Posterior cingulate gyrus (tissue), 11 donors: ENCODE measurements at regions not wholly inside any gene's neighbourhood (a gene's known extent, or its start where the extent isn't known, plus 50 kb on each side); places are given as distances from the start of the nearest gene placed in this dataset.
A peak's percentile ranks its signal among the peaks of the same experiment; 100 is the strongest.

Experiments used
- DNase-seq, 10 donors: peaks; one replicate each; pipeline versions ENCODE4 v3.0.0 to v3.0.0-alpha.2; 2020 to 2021; ENCODE audit warnings: mixed read lengths in 3 of 10
- intact Hi-C: fragments of 100-400 bp; cut with DNase I; formaldehyde crosslinking; loops from one replicate; pipeline ENCODE4 v1.15.1; 2023

DNA sequence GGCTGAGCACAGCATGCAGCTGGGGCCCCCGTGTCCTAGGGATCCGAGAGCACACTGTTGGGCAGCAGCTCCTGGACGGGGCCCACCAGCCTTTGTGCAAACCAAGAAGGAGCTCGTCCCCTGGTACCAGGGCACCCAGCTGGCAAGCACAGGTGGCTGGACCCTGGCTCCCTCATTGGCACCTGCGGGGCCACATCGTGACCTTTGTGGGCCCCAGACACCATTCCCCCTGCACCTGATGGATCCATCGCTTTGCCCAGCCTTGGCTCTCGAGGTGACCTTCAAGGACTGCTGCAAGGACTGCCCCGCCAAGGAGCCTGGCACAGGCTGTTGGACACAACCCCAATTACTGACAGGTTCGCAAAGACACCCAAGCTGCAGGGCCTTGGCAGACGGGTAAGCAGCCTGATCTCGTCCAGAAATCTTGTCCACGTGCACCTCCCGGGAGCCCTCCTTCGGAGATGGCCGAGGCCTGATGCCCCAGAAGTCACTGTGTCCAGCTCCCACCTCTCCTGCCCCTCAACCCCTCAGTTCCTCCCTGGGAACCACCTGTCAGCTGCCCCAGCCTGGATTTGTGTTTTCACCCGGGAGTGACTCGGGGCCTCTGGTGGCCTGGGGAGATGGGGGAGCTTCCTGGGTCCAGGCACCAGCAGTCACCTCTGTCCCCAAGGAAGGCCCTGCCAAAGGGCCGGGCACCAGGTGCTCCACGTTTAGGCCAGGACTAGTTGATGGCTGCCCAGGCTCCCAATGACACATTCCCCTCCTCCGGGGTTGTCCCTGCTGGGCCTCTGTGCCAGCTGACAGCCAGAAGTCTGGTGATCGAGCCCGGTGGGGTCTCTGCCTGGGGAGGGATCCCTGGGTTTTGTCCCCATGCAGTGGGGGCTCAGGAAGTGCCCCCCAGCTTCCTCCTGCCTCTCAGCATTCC, 137.1 kb upstream of the PPP1R26 start:
- DNase-seq, result peak in 5 of 10 donors; percentile 5 to 76 (median 61)
- intact Hi-C loops, result loop anchor here (5.0 kb wide), 1 partner anchor 645 kb away; no protein-coding TSS in a partner anchor

DNA sequence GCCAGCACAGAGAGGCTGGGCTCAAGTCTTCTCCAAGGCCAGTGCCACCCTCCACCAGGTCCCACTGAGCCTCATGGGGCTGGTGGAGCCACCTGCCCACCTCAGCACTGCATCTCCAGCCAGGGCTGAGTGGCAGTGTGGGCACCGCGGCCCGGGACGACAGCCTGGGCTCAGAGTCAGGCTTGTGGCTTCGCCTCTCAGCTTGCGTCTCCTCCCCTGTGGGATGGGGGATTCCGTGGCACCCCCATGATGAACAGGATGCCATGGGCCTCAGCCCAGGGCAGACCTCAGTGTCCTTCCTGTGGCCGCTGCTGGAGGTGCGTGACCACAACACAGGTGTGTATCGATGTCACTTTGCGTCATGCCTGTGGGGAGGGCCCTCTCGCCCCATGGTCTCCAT, 136.4 kb upstream of the PPP1R26 start:
- DNase-seq, result peak in 4 of 10 donors; percentile 16 to 71 (median 58)
- intact Hi-C loops, result loop anchor here (5.0 kb wide), 1 partner anchor 646 kb away; no protein-coding TSS in a partner anchor

DNA sequence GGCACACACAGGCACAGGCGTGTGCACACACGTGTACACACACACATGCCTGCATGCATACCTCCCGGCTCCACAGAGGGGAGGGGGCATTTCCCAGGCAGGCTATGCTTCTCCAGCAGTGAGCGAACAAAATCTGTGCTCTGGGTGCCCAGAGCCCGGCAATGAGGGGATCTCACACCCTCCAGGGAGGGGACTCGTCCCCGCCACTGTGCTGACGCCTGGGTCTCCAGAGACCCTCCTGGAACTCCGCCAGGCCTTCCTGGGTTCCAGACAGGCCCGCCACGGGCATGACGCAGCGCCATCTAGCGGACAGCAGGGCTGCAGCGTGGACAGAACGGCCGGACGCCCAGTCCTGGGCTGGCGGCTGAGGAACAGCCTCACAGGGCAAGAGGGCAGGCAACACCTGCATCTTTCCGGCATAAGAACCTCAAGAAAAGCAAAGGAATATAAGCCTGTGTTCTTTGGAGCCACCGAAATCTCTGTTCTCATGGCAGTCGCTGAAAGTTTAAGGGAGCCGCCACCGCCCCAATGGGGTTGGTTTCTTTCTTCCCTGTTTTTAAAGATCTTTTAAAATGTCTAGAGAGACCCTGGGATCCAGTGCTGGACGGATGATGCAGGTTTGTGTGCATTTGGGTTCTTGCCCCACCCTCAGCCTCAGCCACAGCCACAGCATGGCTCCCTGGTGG, 135.6 kb upstream of the PPP1R26 start:
- peak; percentile 43 to 94 (median 76) for DNase-seq
- intact Hi-C loops, result loop anchor here (1.0 to 5.0 kb wide), 2 partner anchors 258 to 647 kb away; no protein-coding TSS in a partner anchor

DNA sequence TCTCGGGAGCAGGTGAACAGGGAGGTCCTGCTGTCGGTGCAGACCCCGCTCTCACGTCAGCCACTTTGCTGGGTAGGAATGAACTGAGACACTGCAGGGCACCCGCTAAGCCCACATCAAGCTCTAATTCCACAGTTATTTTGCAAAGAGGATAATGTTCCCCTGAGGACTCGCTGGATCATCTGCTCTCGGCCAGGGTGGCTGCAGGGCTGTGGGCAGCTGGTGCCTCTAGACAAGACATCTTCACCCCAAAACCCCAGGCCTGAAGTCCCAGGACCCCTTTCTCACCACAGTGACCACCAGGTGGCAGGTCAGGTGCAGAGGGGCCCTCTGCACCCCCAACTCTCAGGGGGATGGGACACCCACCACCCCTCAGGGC, 135.1 kb upstream of the PPP1R26 start:
- peak in 2 of 10 donors; percentile 15 to 69 for DNase-seq
- intact Hi-C loops, result loop anchor here (1.0 to 5.0 kb wide), 2 partner anchors 258 to 647 kb away; no protein-coding TSS in a partner anchor

DNA sequence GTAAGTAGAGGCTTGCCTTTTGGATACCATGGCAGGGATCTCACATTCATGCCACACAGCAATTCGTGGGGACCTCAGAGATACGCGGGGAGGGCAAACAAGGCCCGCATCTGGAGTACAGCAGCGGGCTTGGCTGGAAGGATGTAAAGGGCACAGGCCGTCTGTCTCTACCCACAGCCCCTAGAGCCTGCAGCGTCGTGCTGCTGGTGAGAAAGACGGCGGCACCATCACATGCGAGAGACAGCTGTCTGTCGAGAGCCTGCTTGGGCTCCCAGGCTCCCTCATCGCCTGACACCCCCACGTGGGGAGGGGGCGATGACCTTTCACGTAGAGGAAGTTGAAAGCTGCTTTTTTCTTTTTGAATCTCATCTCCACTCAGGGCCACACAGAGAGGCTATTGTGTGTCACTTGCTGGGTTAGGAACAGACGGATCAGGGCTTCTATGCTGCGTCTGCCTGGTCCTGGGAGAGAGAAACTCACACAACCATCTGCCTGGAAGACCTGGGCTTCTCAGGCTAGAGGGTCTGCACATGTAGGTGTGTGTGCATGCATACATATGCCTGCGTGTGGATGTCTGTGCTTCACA, 134.6 kb upstream of the PPP1R26 start:
- intact Hi-C loops, result loop anchor here (1.0 to 5.0 kb wide), 3 partner anchors 103 to 648 kb away; no protein-coding TSS in a partner anchor
- DNase-seq, result peak in 3 of 10 donors; percentile 12 to 77 (median 27)

DNA sequence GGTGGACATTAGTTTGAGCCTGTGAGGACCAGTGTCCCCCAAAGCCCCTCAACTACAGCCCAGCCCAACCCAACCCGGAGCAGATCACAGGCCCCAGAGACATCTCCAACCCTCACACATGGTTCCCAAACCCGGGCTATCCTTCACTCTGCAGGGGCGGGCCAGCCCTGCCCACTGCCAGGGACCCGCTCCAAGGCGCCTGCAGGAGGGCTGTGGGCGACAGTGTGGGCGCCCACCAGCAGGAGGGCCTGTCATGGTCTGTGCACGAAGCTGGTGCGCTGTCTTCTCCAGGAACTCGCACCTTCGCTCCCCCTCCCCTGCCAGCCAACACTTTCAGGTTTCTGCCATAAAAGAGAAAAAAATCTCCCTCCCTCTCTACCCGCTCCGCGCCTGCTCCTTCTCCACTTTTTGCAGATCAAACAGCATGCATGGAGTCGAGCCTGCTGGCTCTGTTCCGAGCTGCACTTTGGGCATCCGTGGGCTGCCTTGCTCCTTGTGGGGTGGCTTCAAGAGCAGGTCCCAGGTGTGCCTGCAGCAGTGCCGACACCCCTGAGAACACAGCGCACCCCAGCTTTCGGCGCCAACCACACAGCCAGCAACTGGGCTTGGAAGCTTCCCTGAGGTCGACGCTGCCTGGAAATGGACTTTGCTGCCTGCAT, 133.7 kb upstream of the PPP1R26 start:
- intact Hi-C loops, result loop anchor here (5.0 kb wide), 1 partner anchor 104 kb away; no protein-coding TSS in a partner anchor
- peak in 8 of 10 donors; percentile 32 to 91 (median 60) for DNase-seq

DNA sequence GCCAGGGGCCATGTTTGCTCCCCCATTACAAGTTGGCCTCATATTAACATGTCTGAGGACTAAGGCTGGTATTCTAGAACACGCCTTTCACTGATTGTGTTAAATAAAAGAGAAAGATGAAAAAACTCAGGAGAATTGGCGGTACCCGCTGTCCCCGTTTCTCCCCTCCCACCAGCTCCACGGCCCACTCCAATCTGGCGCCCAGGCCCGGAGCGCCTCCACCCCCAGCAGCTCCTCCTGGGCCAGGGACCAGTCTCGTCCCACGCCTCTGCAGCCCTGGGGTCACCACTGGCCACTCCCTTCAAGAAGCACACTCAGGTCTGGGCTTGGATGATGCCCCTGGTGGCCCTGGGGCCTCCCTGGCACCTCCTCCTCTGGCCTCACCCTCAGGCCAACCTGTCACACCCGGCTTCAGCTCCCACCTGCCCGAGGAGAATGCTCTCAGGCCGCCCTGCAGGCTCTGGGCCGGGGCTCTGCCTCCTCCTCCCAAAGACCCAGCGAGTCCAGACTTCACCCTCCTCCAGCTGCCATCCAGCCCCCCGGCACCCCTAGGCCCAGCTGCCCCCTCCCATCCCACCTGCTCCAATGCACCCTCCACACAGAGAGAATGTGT, 133.0 kb upstream of the PPP1R26 start:
- intact Hi-C loops, result loop anchor here (5.0 kb wide), 1 partner anchor 104 kb away; no protein-coding TSS in a partner anchor
- peak in 4 of 10 donors; percentile 44 to 90 (median 70) for DNase-seq

DNA sequence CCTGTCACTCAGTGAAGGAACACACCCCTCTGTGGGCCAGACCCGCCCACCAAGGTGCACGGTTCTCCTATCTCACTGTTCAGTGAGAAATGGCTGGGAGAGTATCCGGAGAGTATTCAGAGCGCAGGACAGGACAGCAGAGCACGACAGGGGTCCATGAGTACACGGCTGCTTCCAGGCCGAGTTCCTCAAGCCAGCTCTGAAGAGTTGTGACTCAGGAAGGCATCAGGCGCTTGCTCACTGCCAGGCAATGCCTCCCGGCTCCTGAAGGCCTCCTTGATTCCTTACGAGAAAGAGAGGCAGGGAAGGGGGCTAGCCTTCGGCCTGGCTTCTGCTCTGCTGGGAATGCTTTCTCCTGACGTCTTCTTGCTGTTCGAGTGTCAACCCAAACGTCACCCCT, 132.1 kb upstream of the PPP1R26 start:
- intact Hi-C loops, result loop anchor here (5.0 kb wide), 1 partner anchor 105 kb away; no protein-coding TSS in a partner anchor
- peak in 3 of 10 donors; percentile 33 to 89 (median 86) for DNase-seq

DNA sequence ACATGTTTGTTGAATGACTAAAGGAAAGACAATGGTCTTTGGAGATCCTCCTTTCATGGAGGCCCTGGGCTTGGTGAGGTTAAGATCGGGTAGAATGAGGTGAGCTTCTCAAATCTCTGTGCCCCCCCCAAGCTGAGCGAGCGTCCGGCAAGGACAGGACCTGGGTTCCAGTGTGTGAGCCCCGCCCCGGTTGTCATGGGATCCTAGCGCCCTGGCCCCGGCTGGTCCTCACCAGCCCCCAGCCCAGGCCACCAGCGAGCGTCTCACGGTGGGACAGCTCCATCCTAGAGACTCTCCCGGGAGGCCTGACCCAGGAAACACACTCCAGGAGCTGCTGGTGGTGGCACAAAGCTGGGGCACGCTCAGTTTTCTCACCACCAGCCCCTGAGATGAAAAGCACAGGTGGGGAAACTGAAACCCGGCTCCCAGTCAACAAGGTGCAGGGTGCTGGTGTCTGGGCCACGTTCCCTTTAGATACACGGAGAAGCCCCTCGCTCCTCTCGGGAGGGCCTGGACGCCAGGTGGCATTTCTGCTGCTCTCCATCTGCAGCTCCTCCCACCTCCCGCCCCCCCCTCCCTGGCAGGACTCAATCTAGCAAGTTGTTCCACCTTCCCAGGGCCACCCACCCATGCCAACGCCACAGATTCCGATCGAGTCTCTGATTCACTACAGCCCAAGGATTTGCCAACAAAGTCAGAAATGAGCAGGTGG, 131.3 kb upstream of the PPP1R26 start:
- DNase-seq, result peak in 4 of 10 donors; percentile 28 to 88 (median 70)
- intact Hi-C loops, result loop anchor here (5.0 kb wide), 1 partner anchor 106 kb away; no protein-coding TSS in a partner anchor

DNA sequence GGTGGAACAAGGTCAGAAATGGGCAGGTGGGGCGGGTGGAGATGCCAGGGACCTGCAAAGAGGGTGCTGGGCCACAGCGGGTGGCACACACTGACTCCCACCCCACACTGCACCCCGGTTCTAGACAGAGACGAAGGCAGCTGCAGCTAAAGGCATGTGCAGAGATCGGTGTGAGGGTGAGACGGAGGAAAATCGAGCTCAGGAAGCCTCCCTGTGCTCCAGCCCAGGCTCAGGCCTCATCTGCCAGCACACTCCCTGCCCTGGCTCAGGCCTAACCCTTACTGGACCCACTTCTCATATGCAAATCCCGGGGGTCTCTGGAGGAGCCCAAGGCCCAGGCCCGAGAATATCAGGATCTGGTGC, 130.8 kb upstream of the PPP1R26 start:
- peak in 2 of 10 donors; percentile 68 to 78 for DNase-seq
- intact Hi-C loops, result loop anchor here (5.0 kb wide), 1 partner anchor 106 kb away; no protein-coding TSS in a partner anchor

DNA sequence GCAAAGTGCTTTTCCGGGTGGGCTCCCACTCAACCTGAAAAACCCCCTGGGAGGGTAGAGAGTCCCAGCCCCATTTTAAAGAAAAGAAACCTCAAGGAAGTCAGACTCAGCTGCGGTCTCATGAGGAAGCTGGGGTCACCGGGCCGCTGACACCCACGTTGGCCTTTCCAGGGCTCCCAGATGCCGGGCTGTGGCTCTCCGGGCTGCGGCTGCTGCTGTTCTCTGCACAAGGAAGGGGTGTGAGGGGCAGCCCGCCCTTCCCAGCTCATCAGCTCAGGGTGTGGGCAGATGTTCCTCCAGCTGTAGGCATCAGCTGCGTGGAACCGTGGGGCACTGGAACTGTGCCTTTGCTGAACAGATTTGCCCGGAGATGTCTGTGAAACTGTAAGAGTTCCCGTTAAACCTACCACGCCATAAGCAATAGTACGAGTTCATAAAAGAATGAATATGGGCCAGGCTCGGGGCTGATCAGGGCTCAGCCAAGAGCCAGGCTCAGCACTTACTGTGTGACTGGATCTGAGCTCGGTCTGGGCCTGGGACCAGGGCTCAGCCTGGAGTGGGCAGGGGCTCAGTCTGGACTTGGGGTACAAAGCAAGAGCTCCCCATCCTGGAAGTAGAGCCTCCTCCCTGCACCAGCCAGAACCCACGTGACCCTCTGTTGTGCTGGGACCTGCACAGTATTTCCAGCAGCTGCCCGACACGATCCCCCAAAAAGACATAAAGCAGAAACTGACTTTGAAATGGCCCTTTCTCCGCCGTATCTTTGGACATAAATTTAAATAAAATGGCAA, 130.2 kb upstream of the PPP1R26 start:
- intact Hi-C loops, result loop anchor here (5.0 kb wide), 1 partner anchor 107 kb away; no protein-coding TSS in a partner anchor
- DNase-seq, result peak in 3 of 10 donors; percentile 49 to 62 (median 59)

DNA sequence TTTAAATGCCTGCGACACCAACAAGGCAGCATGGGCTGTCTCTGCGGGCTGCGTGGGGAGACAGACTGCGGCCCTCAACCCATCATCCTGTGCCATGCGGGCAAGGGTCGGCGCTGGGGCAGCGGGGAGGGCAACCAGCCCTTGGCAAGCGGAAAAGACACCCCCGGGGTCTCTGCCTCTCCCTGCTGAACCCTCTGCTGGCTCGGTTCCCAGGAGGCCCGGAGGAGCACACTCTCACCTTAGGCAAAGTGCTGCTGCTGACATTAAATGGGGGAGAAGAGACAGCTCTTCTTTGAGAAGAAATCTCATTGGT, 129.6 kb upstream of the PPP1R26 start:
- intact Hi-C loops, result no loop called here
- peak in 2 of 10 donors; percentile 59 to 62 for DNase-seq

DNA sequence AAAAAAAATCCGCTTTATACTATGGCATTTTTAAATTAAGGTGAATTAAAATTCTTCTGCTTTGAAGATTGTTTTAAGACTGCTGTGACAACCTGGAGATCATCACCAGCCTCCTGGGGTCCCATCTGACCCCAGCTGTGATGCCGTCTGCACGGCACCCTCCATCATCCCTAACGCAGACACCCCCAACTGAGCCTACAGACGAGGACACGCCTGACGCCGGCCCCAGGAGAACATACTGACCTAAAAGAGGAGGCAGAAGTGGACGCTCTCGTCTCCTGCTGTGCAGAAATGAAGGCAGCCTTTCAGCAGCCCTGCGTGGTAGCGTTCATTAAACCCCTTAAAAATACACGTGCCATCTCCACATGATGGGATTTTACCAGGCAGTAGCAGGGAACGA, 125.6 kb upstream of the PPP1R26 start:
- intact Hi-C loops, result no loop called here
- DNase-seq, result peak in 1 of 10 donors; percentile 27

DNA sequence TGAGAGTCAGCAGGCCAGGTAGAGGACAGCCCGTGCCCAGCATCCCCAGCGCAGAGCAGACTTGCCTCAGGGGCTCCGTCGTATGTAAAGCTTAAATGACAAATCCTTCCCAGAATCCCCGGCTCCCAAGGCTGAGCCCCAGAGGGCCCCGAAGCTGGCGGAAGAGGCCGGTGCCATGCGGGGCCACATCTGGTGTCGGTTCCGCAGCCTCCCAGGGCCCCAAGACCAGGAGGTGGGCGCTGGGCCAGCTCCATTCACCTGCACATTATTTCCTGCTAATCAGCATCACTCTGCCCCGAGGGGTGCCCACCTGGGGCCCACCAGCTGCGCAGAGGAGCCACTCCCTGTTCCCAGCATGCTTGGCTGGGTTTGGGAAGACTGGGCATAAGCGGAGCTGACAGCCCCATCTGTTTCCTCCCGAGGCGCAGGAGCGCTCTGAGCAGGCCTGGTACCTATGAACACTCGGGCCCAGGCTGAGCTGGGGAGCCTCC, 124.0 kb upstream of the PPP1R26 start:
- DNase-seq, result peak in 2 of 10 donors; percentile 67 to 73

DNA sequence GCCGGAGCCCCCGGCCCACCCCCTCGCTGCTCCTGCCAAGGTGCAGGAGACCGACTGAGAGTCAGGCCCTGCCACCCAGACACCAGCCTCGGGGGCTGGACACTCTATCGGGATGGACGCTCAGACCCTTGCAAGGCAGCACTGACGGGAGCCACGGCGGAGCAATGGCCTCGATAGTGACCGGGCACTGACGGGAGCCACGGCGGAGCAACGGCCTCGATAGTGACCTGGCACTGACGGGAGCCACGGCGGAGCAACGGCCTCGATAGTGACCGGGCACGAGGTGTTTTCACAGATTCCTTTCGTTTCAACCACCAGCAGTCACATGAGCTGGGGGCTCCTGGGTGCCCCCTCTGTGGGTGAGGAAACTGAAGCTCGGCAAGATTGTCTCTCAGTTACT, 123.6 kb upstream of the PPP1R26 start:
- intact Hi-C loops, result no loop called here
- peak in 1 of 10 donors; percentile 48 for DNase-seq

More for the DNA sequence above, 124.0 kb upstream of the PPP1R26 start:
- intact Hi-C loops, result no loop called here

DNA sequence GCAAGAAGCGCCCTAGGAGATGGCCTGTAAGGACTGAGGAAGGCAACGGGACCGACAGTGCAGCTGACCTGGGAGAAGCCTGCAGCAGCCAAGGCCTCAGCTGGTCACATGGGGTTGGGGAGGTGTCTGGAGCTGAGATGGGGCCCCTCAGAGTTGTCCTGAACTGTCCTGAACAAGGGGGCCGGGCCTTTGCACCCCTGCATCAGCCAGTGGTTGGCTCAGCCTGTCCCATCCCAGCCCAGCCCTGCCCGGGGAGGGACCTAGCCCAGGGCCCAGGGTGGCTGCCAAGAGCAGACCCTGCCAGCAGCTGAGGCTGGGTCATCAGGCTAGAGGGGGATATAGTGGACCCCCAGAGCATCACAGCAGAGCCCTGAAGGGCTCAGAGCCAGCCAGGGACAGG, 122.8 kb upstream of the PPP1R26 start:
- intact Hi-C loops, result no loop called here
- DNase-seq, result peak in 1 of 10 donors; percentile 66

DNA sequence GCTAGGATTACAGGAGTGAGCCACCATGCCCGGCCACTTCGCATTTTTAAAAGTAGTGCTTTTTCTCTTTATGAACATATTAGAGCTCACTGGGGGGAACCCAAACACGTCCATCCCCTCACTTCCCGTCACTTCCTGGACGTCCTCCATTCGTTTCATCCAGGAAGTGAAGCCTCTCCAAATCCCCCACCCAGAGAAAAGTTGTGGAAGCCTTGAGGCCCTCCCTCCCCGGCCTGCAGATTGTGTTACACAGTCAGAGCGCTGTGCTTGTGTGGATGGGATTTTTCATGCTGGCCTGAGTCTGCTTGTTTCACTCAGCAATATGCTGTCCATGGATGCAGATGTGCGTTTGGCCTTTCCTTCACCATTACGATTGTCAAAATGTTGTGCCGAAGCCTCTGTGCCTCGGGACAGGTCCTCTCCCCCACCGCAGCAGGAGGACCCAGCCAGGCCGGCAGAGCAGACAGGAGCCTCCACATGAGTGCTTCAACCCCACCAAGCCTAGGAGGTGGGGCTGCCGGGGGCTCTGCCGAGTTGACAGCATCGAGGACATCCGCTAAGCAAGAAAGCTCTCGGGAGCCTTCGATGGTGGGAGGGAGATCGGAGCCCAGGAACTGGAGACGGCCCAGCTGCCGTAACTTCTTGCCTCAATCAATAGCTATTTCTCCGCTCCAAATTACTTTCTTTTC, 121.6 kb upstream of the PPP1R26 start:
- intact Hi-C loops, result no loop called here
- DNase-seq, result peak in 1 of 10 donors; percentile 52
